Esophagus muscularis mucosa (tissue), 4 donors: ENCODE measurements at regions not wholly inside any gene's neighbourhood (a gene's known extent, or its start where the extent isn't known, plus 50 kb on each side); places are given as distances from the start of the nearest gene placed in this dataset.

Experiments used
- DNase-seq: peaks from one replicate; pipeline ENCODE4 v3.0.0-alpha.2; 2017; ENCODE audit errors: extremely low spot score
- H3K27ac ChIP-seq, 4 donors: fragments of 200-600 bp; sonication (generic); replicated peaks in 1 of 4; 1 replicate in 3 of 4; 2 replicates in 1 of 4; pipeline ENCODE4 v1.5.1; 2016 to 2019; ENCODE audit warnings: mild to moderate bottlenecking in 1 of 4
- H3K27me3 ChIP-seq, 4 donors: fragments of 200-600 bp; sonication (generic); one replicate each; pipeline versions ENCODE4 v1.5.1 to v1.6.0; 2016 to 2019
- H3K36me3 ChIP-seq, 4 donors: fragments of 200-600 bp; sonication (generic); one replicate each; pipeline ENCODE4 v1.5.1; 2016 to 2019
- H3K4me1 ChIP-seq, 4 donors: fragments of 200-600 bp; sonication (generic); one replicate each; pipeline ENCODE4 v1.5.1; 2016 to 2019
- H3K4me3 ChIP-seq, 4 donors: fragments of 200-600 bp; sonication (generic); 1 replicate in 2 of 4; 2 replicates in 2 of 4; pipeline ENCODE4 v1.5.1; 2016 to 2019; ENCODE audit warnings: mild to moderate bottlenecking in 4 of 4, moderate library complexity in 1 of 4
- H3K9me3 ChIP-seq, 4 donors: fragments of 200-600 bp; sonication (generic); 1 replicate in 3 of 4; 2 replicates in 1 of 4; pipeline ENCODE4 v1.5.1; 2016 to 2019
- CTCF ChIP-seq, 3 experiments: fragments of 200-600 bp in 2 of 3; fragments of 450-650 bp in 1 of 3; sonication (generic) in 2 of 3; IDR thresholded peaks; one replicate each; pipeline ENCODE4 v1.5.1; 2017 to 2019; ENCODE audit warnings: antibody characterized with exemption in 3 of 3, mild to moderate bottlenecking in 2 of 3, moderate library complexity in 1 of 3
- EP300 ChIP-seq: sonication (generic); formaldehyde crosslinking; IDR thresholded peaks from one replicate; pipeline ENCODE4 v1.6.1; 2017; ENCODE audit warnings: antibody characterized with exemption
- POLR2A ChIP-seq: fragments of 450-650 bp; IDR thresholded peaks from one replicate; pipeline ENCODE4 v1.6.1; 2017; ENCODE audit warnings: antibody characterized with exemption, moderate library complexity, mild to moderate bottlenecking, low read depth
- POLR2AphosphoS5 ChIP-seq, 2 donors: sonication (generic); formaldehyde crosslinking; IDR thresholded peaks; one replicate each; pipeline ENCODE4 v1.6.1; 2017; ENCODE audit warnings: antibody characterized with exemption in 2 of 2
- WGBS: methylation state at CpG from one replicate; pipeline ENCODE4 v1.1.5; 2018; 5-methylcytosine and 5-hydroxymethylcytosine counted together
- intact Hi-C: fragments of 100-400 bp; cut with DNase I; formaldehyde crosslinking; loops from one replicate; pipeline ENCODE4 v1.15.1; 2023

GRCh38 chr10:118499186-118499585 is 96.3 kb downstream of the PRLHR start:
- TF ChIP-seq CTCF (IDR thresholded peaks at IDR 0.05) = no peak
- TF ChIP-seq POLR2A = no peak
- no peak for TF ChIP-seq POLR2AphosphoS5 (IDR thresholded peaks at IDR 0.05)
- TF ChIP-seq EP300 = no peak
- 69% methylated on average over 3 of the region's 3 CpGs for WGBS
- Histone ChIP-seq H3K27ac (no peak overlapping the region), H3K9me3 (no peaks in the 10 kb centered on the region), H3K4me1 (peaks cover 0 to 2% (median 0%) of the 10 kb centered on the region in 4 donors), H3K4me3 (no peak overlapping the region), H3K36me3 (no peaks in the 10 kb centered on the region), H3K27me3 (peaks cover 0 to 47% (median 0%) of the 10 kb centered on the region in 4 donors)
- intact Hi-C loops = no loop called here
- peak; percentile 45 for DNase-seq

DNA sequence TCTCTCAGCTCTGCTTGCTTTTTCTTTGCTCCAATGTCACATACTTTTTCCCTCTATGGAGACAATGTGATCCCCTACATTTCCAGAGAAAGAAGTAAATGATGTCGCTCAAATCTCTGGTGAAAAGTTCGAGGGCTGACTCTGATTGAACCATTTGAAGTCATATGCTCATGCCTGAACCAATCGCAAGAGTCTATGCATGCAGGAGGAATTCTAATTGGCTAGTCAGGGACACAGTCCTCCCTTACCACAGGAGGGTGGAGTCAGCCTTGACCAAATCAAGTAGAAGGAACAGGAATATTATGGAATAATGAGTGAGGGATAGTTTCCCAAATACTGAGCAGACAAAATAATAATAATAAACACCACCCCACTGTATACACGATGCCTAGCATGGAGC is 96.8 kb downstream of the PRLHR start:
- Histone ChIP-seq H3K36me3 (no peaks in the 10 kb centered on the region), H3K4me3 (no peak overlapping the region), H3K27ac (no peak overlapping the region), H3K4me1 (peaks cover 0 to 2% (median 0%) of the 10 kb centered on the region in 4 donors), H3K27me3 (peaks cover 0 to 47% (median 0%) of the 10 kb centered on the region in 4 donors), H3K9me3 (no peaks in the 10 kb centered on the region)
- peak; percentile 37 for DNase-seq
- no peak for TF ChIP-seq CTCF (IDR thresholded peaks at IDR 0.05)
- 90% methylated on average over 4 of the region's 4 CpGs for WGBS
- intact Hi-C loops = no loop called here

GRCh38 chr10:118497227-118497626 is 98.2 kb downstream of the PRLHR start:
- TF ChIP-seq EP300 = no peak
- no peak for TF ChIP-seq POLR2AphosphoS5 (IDR thresholded peaks at IDR 0.05)
- TF ChIP-seq CTCF (IDR thresholded peaks at IDR 0.05) = no peak
- intact Hi-C loops = no loop called here
- Histone ChIP-seq H3K4me1 (peaks cover 0 to 2% (median 0%) of the 10 kb centered on the region in 4 donors), H3K4me3 (no peak overlapping the region), H3K27ac (no peak overlapping the region), H3K36me3 (no peaks in the 10 kb centered on the region), H3K27me3 (peaks cover 0 to 34% (median 0%) of the 10 kb centered on the region in 4 donors), H3K9me3 (no peaks in the 10 kb centered on the region)
- DNase-seq = peak; percentile 31
- 64% methylated on average over 8 of the region's 8 CpGs for WGBS

GRCh38 chr10:118496525-118496924 is 98.9 kb downstream of the PRLHR start:
- no peak for TF ChIP-seq CTCF (IDR thresholded peaks at IDR 0.05)
- no peak for TF ChIP-seq POLR2AphosphoS5 (IDR thresholded peaks at IDR 0.05)
- no peak for TF ChIP-seq EP300
- TF ChIP-seq POLR2A = no peak
- peaks cover 0 to 27% (median 0%) of the 10 kb centered on the region in 4 donors for H3K27me3 ChIP-seq
- H3K27ac ChIP-seq = no peak overlapping the region
- H3K4me1 ChIP-seq = peaks cover 0 to 2% (median 0%) of the 10 kb centered on the region in 4 donors
- no peak overlapping the region for H3K4me3 ChIP-seq
- intact Hi-C loops = no loop called here
- DNase-seq = peak; percentile 70
- no peaks in the 10 kb centered on the region for H3K36me3 ChIP-seq
- H3K9me3 ChIP-seq = no peaks in the 10 kb centered on the region
- WGBS = 65% methylated on average over 3 of the region's 3 CpGs

DNA sequence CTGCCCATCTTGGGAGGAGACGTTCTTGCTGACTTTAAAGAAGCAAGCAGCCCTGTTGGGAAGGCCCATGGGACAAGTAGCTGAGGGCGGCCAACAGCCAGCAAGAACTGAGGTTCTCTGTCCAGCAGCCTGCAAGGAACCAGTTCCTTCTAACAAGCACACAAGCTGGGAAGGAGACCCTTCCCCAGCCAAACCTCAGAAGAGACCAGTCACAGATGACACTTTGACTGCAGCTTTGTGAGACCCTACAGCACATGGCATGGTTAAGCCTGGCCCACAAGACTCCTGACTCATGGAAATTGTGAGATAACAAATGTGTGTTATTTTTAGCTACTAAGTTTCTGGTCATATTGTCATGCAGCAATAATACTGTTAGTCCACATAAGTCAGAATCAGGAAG is 99.9 kb downstream of the PRLHR start:
- Histone ChIP-seq H3K4me3 (no peak overlapping the region), H3K4me1 (peaks cover 0 to 2% (median 0%) of the 10 kb centered on the region in 4 donors), H3K27ac (no peak overlapping the region), H3K36me3 (no peaks in the 10 kb centered on the region), H3K9me3 (no peaks in the 10 kb centered on the region), H3K27me3 (peaks cover 0 to 26% (median 0%) of the 10 kb centered on the region in 4 donors)
- peak; percentile 42 for DNase-seq
- 90% methylated on average over 2 of the region's 2 CpGs for whole genome bisulfite sequencing
- intact Hi-C loops = no loop called here
- TF ChIP-seq CTCF (IDR thresholded peaks at IDR 0.05) = no peak
- TF ChIP-seq POLR2A = no peak
- TF ChIP-seq POLR2AphosphoS5 (IDR thresholded peaks at IDR 0.05) = no peak
- no peak for TF ChIP-seq EP300
